SK-N-SH (cell line): ENCODE measurements at regions not wholly inside any gene's neighbourhood (a gene's known extent, or its start where the extent isn't known, plus 50 kb on each side); places are given as distances from the start of the nearest gene placed in this dataset.

Experiments
- CTCF ChIA-PET: fragments of 300-600, 350-600 bp; formaldehyde crosslinking; extraction: SDS; loops from one replicate; lab custom pipeline; 2021; lab: Yijun Ruan, JAX
- POLR2A ChIA-PET: fragments of 350-600 bp; sonication (Branson Sonifier 250); formaldehyde crosslinking; extraction: SDS; loops from one replicate; lab custom pipeline; 2020; ENCODE audit warnings: antibody characterized with exemption, inconsistent platforms; lab: Yijun Ruan, JAX
- DNase-seq: peaks from one replicate; pipeline ENCODE4 v3.0.0; 2012
- H2AFZ ChIP-seq: fragments of 200-600 bp; sonication (generic); 2 replicates; pipeline ENCODE4 v1.8.1; 2016; ENCODE audit warnings: antibody characterized with exemption, mild to moderate bottlenecking, low read depth
- H3F3A ChIP-seq: fragments of 200-600 bp; sonication (generic); replicated peaks from 2 replicates; pipeline ENCODE3; 2016; ENCODE audit warnings: antibody characterized with exemption, mild to moderate bottlenecking; ENCODE audit not compliant: insufficient read depth
- H3K27ac ChIP-seq, 2 experiments: fragments of 200-500 bp in 1 of 2; fragments of 200-600 bp in 1 of 2; sonication (Bioruptor generic) in 1 of 2; sonication (generic), shearing (Covaris generic) in 1 of 2; 2 replicates each; pipeline versions ENCODE4 v1.5.1 to v1.6.1; 2014 to 2016; ENCODE audit warnings: low read depth in 2 of 2, inconsistent platforms in 1 of 2, low read length in 1 of 2, mild to moderate bottlenecking in 1 of 2, mixed read lengths in 1 of 2
- H3K27me3 ChIP-seq: fragments of 200-600 bp; sonication (generic), shearing (Covaris generic); 2 replicates; pipeline ENCODE4 v1.6.1; 2016; ENCODE audit warnings: mixed run types; ENCODE audit not compliant: insufficient read depth
- H3K36me3 ChIP-seq, 2 experiments: fragments of 200-500 bp in 1 of 2; fragments of 200-600 bp in 1 of 2; sonication (Bioruptor generic) in 1 of 2; sonication (generic) in 1 of 2; replicated peaks in 1 of 2; 2 replicates each; pipeline versions ENCODE3 to v1.5.1; 2014 to 2016; ENCODE audit warnings: low read length in 1 of 2, mild to moderate bottlenecking in 1 of 2; ENCODE audit not compliant: insufficient read depth in 2 of 2, control insufficient read depth in 1 of 2
- H3K4me1 ChIP-seq, 2 experiments: fragments of 200-500 bp in 1 of 2; fragments of 200-600 bp in 1 of 2; sonication (Bioruptor generic) in 1 of 2; sonication (generic), shearing (Covaris generic) in 1 of 2; 2 replicates each; pipeline versions ENCODE4 v1.5.1 to v1.6.1; 2014 to 2016; ENCODE audit warnings: low read depth in 1 of 2, low read length in 1 of 2, mixed run types in 1 of 2; ENCODE audit not compliant: insufficient read depth in 2 of 2, control insufficient read depth in 1 of 2
- H3K4me2 ChIP-seq: fragments of 200-600 bp; sonication (generic), shearing (Covaris generic); 2 replicates; pipeline ENCODE4 v1.6.1; 2017; ENCODE audit warnings: mixed run types
- H3K4me3 ChIP-seq, 2 experiments: fragments of 200-500 bp in 1 of 2; fragments of 200-600 bp in 1 of 2; sonication (Bioruptor generic) in 1 of 2; sonication (generic), shearing (Covaris generic) in 1 of 2; 2 replicates each; pipeline versions ENCODE4 v1.5.1 to v1.8.1; 2014 to 2016; ENCODE audit warnings: low read depth in 2 of 2, inconsistent platforms in 1 of 2, low read length in 1 of 2, mild to moderate bottlenecking in 1 of 2, mixed read lengths in 1 of 2, moderate library complexity in 1 of 2
- H3K79me2 ChIP-seq: fragments of 200-600 bp; sonication (generic); 2 replicates; pipeline ENCODE4 v1.8.1; 2017; ENCODE audit warnings: mild to moderate bottlenecking; ENCODE audit not compliant: insufficient read depth
- H3K9ac ChIP-seq: fragments of 200-600 bp; sonication (generic); 2 replicates; pipeline ENCODE4 v1.6.1; 2017; ENCODE audit warnings: mixed run types
- H3K9me2 ChIP-seq: fragments of 200-600 bp; sonication (generic); 2 replicates; pipeline ENCODE4 v1.6.1; 2017; ENCODE audit warnings: mixed run types
- H3K9me3 ChIP-seq: fragments of 200-600 bp; sonication (generic); 2 replicates; pipeline ENCODE4 v1.6.1; 2017; ENCODE audit warnings: mixed run types, mild to moderate bottlenecking, moderate library complexity
- H4K20me1 ChIP-seq: fragments of 200-600 bp; sonication (generic); 2 replicates; pipeline ENCODE4 v1.6.1; 2017; ENCODE audit warnings: mild to moderate bottlenecking, mixed run types; ENCODE audit not compliant: insufficient read depth
- CHD2 ChIP-seq: fragments of 150-350 bp; IDR thresholded peaks from 2 replicates; pipeline ENCODE4 v1.6.1; 2018; ENCODE audit warnings: low read length; ENCODE audit not compliant: partially characterized antibody
- ELF1 ChIP-seq: IDR thresholded peaks from 2 replicates; pipeline ENCODE4 v1.4.0; 2012
- EP300 ChIP-seq, 2 experiments: IDR thresholded peaks; 2 replicates each; pipeline versions ENCODE4 v1.4.0 to v1.6.1; 2012; ENCODE audit warnings: borderline replicate concordance in 1 of 2, low read depth in 1 of 2, low read length in 1 of 2
- EZH2phosphoT487 ChIP-seq: fragments of 200-600 bp; sonication (generic); IDR thresholded peaks from 2 replicates; pipeline ENCODE4 v1.6.1; 2017; ENCODE audit warnings: low read depth, mixed run types, mild to moderate bottlenecking, antibody characterized with exemption, moderate library complexity, borderline replicate concordance
- FOSL2 ChIP-seq: IDR thresholded peaks from 2 replicates; pipeline ENCODE4 v1.4.0; 2012; ENCODE audit warnings: low read depth, mild to moderate bottlenecking, moderate library complexity, borderline replicate concordance
- FOXM1 ChIP-seq: IDR thresholded peaks from 2 replicates; pipeline ENCODE4 v1.4.0; 2012; ENCODE audit warnings: low read depth, mild to moderate bottlenecking
- IRF3 ChIP-seq: fragments of 150-350 bp; IDR thresholded peaks from 2 replicates; pipeline ENCODE4 v1.6.1; 2016; ENCODE audit warnings: mild to moderate bottlenecking, low read depth, low read length
- JUND ChIP-seq: IDR thresholded peaks from 2 replicates; pipeline ENCODE4 v1.4.0; 2012
- MAX ChIP-seq: IDR thresholded peaks from 2 replicates; pipeline ENCODE4 v1.4.0; 2012; ENCODE audit warnings: low read depth
- NFIC ChIP-seq: IDR thresholded peaks from 2 replicates; pipeline ENCODE4 v1.4.0; 2012; ENCODE audit warnings: borderline replicate concordance
- NRF1 ChIP-seq: IDR thresholded peaks from 2 replicates; pipeline ENCODE4 v1.6.1; 2012; ENCODE audit warnings: low read depth, mild to moderate bottlenecking, low read length
- POLR2AphosphoS5 ChIP-seq: IDR thresholded peaks from 2 replicates; pipeline ENCODE4 v1.6.1; 2012; ENCODE audit warnings: low read depth, low read length
- RAD21 ChIP-seq: IDR thresholded peaks from 2 replicates; pipeline ENCODE4 v1.6.1; 2012; ENCODE audit warnings: mild to moderate bottlenecking, low read length
- RCOR1 ChIP-seq: fragments of 150-350 bp; IDR thresholded peaks from 2 replicates; pipeline ENCODE4 v1.6.1; 2017; ENCODE audit warnings: antibody characterized with exemption, low read length
- REST ChIP-seq: IDR thresholded peaks from 2 replicates; pipeline ENCODE4 v1.6.1; 2012; ENCODE audit warnings: mild to moderate bottlenecking, low read depth, low read length, moderate library complexity
- SIN3A ChIP-seq: IDR thresholded peaks from 2 replicates; pipeline ENCODE4 v1.6.1; 2012; ENCODE audit warnings: low read depth, mild to moderate bottlenecking, low read length, moderate library complexity, borderline replicate concordance
- TCF12 ChIP-seq: IDR thresholded peaks from 2 replicates; pipeline ENCODE4 v1.4.0; 2012
- TEAD4 ChIP-seq: IDR thresholded peaks from 2 replicates; pipeline ENCODE4 v1.4.0; 2012; ENCODE audit warnings: mild to moderate bottlenecking, borderline replicate concordance; ENCODE audit not compliant: insufficient read depth
- USF1 ChIP-seq: IDR thresholded peaks from 2 replicates; pipeline ENCODE4 v1.4.0; 2012; ENCODE audit warnings: low read depth, borderline replicate concordance
- ZBTB33 ChIP-seq: IDR thresholded peaks from 2 replicates; pipeline ENCODE4 v1.4.0; 2012; ENCODE audit warnings: low read depth, borderline replicate concordance
- WGBS: methylation state at CpG from one replicate; pipeline ENCODE4 v1.1.6; 2017; ENCODE audit warnings: low lambda C conversion rate; 5-methylcytosine and 5-hydroxymethylcytosine counted together

- H2AFZ ChIP-seq = no peak overlapping the region
- TF ChIP-seq EP300 (IDR thresholded peaks at IDR 0.05; ENCODE audit: borderline replicate concordance in 1 of 2, low read depth in 1 of 2, low read length in 1 of 2) (0 out of 4 replicates have a peak, but pooled peaks of 1 of the 2 experiments have one; percentile 11), EZH2phosphoT487 (no peak), TCF12 (peak; percentile 39; the same call in 1 of the 2 replicates)
- H3K4me3 ChIP-seq = no peak overlapping the region
- no peaks in the 10 kb centered on the region for H4K20me1 ChIP-seq
- H3K4me2 ChIP-seq = no peak overlapping the region
- H3F3A ChIP-seq = peaks cover 5% of the 10 kb centered on the region
- H3K9ac ChIP-seq = no peak overlapping the region
- CTCF ChIA-PET = no interaction called here
- WGBS = 31% methylated on average over 1 of the region's 1 CpG
- H3K27me3 ChIP-seq = no peaks in the 10 kb centered on the region
- H3K9me2 ChIP-seq = no peaks in the 10 kb centered on the region
- no peaks in the 10 kb centered on the region for H3K4me1 ChIP-seq
- 0 out of 2 replicates have a peak, but pooled peaks cover 4% of the 10 kb centered on the region for H3K9me3 ChIP-seq
- POLR2A ChIA-PET = no interaction called here
- no peak for DNase-seq
- no peaks in the 10 kb centered on the region for H3K79me2 ChIP-seq
- H3K27ac ChIP-seq = no peak overlapping the region
- H3K36me3 ChIP-seq = no peaks in the 10 kb centered on the region
Measured at GRCh38 chr6:130494729-130495128, 128.9 kb downstream of the TMEM200A start.

GRCh38 chr6:130500693-130501092 lies 134.9 kb downstream of the TMEM200A start:
- Histone ChIP-seq H2AFZ (peak overlapping the region; percentile 54; the same call in 1 of the 2 replicates), H3K4me3 (no peak overlapping the region), H3K27me3 (no peaks in the 10 kb centered on the region), H3K4me1 (peaks cover 0 to 5% of the 10 kb centered on the region in 2 experiments; a peak in 2 of 4 replicates), H3K4me2 (peak overlapping the region; percentile 53; the same call in 1 of the 2 replicates), H3K9ac (no peak overlapping the region), H3K79me2 (no peaks in the 10 kb centered on the region), H4K20me1 (no peaks in the 10 kb centered on the region), H3K9me3 (no peaks in the 10 kb centered on the region), H3K9me2 (no peaks in the 10 kb centered on the region), H3F3A (peaks cover 22% of the 10 kb centered on the region), H3K27ac (peak overlapping the region; percentile 68 to 79; a peak in 3 of 4 replicates), H3K36me3 (no peaks in the 10 kb centered on the region)
- ChIA-PET POLR2A (no interaction called here), CTCF (no interaction called here)
- DNase-seq = no peak
- 20% methylated on average over 6 of the region's 6 CpGs for WGBS
- TF ChIP-seq NFIC = peak; percentile 57; the same call in 1 of the 2 replicates
- TF ChIP-seq RCOR1 = no peak
- TF ChIP-seq CHD2 = no peak
- TF ChIP-seq USF1 = peak; percentile 27; the same call in 1 of the 2 replicates
- TF ChIP-seq FOXM1 = peak; percentile 63
- peak; percentile 81; the same call in 1 of the 2 replicates for TF ChIP-seq MAX
- peak; percentile 66 to 93 for TF ChIP-seq EP300 (IDR thresholded peaks at IDR 0.05; ENCODE audit: borderline replicate concordance in 1 of 2, low read depth in 1 of 2, low read length in 1 of 2)
- TF ChIP-seq REST = no peak
- peak; percentile 90 for TF ChIP-seq JUND
- TF ChIP-seq POLR2AphosphoS5 = peak; percentile 60; the same call in 1 of the 2 replicates
- TF ChIP-seq SIN3A = peak; percentile 55; the same call in 1 of the 2 replicates
- peak; percentile 25; the same call in 1 of the 2 replicates for TF ChIP-seq ELF1
- TF ChIP-seq TCF12 = peak; percentile 97
- peak; percentile 91 for TF ChIP-seq FOSL2
- TF ChIP-seq ZBTB33 = no peak
- no peak for TF ChIP-seq RAD21
- TF ChIP-seq NRF1 = no peak
- TF ChIP-seq TEAD4 = peak; percentile 82
- no peak for TF ChIP-seq IRF3
